ENCODE measurements at regions not wholly inside any gene's neighbourhood (a gene's known extent, or its start where the extent isn't known, plus 50 kb on each side); places are given as distances from the start of the nearest gene placed in this dataset.

GRCh38 chr20:36094497-36094896, 60.0 kb upstream of the EPB41L1 start:
- Histone ChIP-seq H3K9me3 (ENCODE audit: control insufficient read depth in 4 of 4, low read length in 3 of 4) (no peaks in the 10 kb centered on the region), H3K4me3 (ENCODE audit: low read depth in 1 of 3, low read length in 3 of 3) (peak overlapping the region in 1 of 3 donors; percentile 12), H3K27me3 (ENCODE audit: control insufficient read depth in 4 of 4, insufficient read depth in 4 of 4, low read length in 3 of 4) (no peaks in the 10 kb centered on the region), H3K36me3 (ENCODE audit: control insufficient read depth in 4 of 4, insufficient read depth in 3 of 4, low read depth in 1 of 4, low read length in 3 of 4) (no peaks in the 10 kb centered on the region), H3K9ac (ENCODE audit: low read depth in 1 of 2, low read length in 2 of 2) (no peak overlapping the region), H3K4me1 (ENCODE audit: control insufficient read depth in 4 of 4, insufficient read depth in 4 of 4, low read length in 3 of 4) (peaks cover 9 to 15% (median 11%) of the 10 kb centered on the region in 4 donors), H3K27ac (ENCODE audit: low read depth in 1 of 2, low read length in 2 of 2) (peak overlapping the region; percentile 23 to 25)
- no peak for TF ChIP-seq RAD21 (IDR thresholded peaks at IDR 0.05)
- TF ChIP-seq NR2F2 (IDR thresholded peaks at IDR 0.05) = peak; percentile 43
- TF ChIP-seq SP1 (IDR thresholded peaks at IDR 0.05) = peak; percentile 13
- no peak for DNase-seq (ENCODE audit: low spot score)
- WGBS = 64% methylated on average over 6 of the region's 6 CpGs

- no peaks in the 10 kb centered on the region for H3K36me3 ChIP-seq (ENCODE audit: control insufficient read depth in 4 of 4, insufficient read depth in 3 of 4, low read depth in 1 of 4, low read length in 3 of 4)
- no peak overlapping the region for H3K4me3 ChIP-seq (ENCODE audit: low read depth in 1 of 3, low read length in 3 of 3)
- H3K27me3 ChIP-seq (ENCODE audit: control insufficient read depth in 4 of 4, insufficient read depth in 4 of 4, low read length in 3 of 4) = no peaks in the 10 kb centered on the region
- no peak overlapping the region for H3K9ac ChIP-seq (ENCODE audit: low read depth in 1 of 2, low read length in 2 of 2)
- TF ChIP-seq JUND (IDR thresholded peaks at IDR 0.05) (no peak), ZBTB33 (IDR thresholded peaks at IDR 0.05) (no peak), RXRA (IDR thresholded peaks at IDR 0.05) (no peak), YY1 (IDR thresholded peaks at IDR 0.05) (no peak), REST (IDR thresholded peaks at IDR 0.05) (no peak), SP1 (IDR thresholded peaks at IDR 0.05) (no peak), GABPA (IDR thresholded peaks at IDR 0.05 in 1 of 2, conservative IDR thresholded peaks at IDR 0.05 in 1 of 2) (no peak)
- no peak for DNase-seq (ENCODE audit: low spot score)
- H3K27ac ChIP-seq (ENCODE audit: low read depth in 1 of 2, low read length in 2 of 2) = no peak overlapping the region
- H3K4me1 ChIP-seq (ENCODE audit: control insufficient read depth in 4 of 4, insufficient read depth in 4 of 4, low read length in 3 of 4) = peaks cover 9 to 15% (median 11%) of the 10 kb centered on the region in 4 donors
- H3K9me3 ChIP-seq (ENCODE audit: control insufficient read depth in 4 of 4, low read length in 3 of 4) = no peaks in the 10 kb centered on the region
These were observed 58.1 kb upstream of the EPB41L1 start for GRCh38 chr20:36096435-36096834.

- no peaks in the 10 kb centered on the region for H3K9me3 ChIP-seq (ENCODE audit: control insufficient read depth in 4 of 4, low read length in 3 of 4)
- no peak overlapping the region for H3K4me3 ChIP-seq (ENCODE audit: low read depth in 1 of 3, low read length in 3 of 3)
- H3K27me3 ChIP-seq (ENCODE audit: control insufficient read depth in 4 of 4, insufficient read depth in 4 of 4, low read length in 3 of 4) = no peaks in the 10 kb centered on the region
- no peak for DNase-seq (ENCODE audit: low spot score)
- no peak overlapping the region for H3K9ac ChIP-seq (ENCODE audit: low read depth in 1 of 2, low read length in 2 of 2)
- peaks cover 8 to 10% (median 9%) of the 10 kb centered on the region in 4 donors for H3K4me1 ChIP-seq (ENCODE audit: control insufficient read depth in 4 of 4, insufficient read depth in 4 of 4, low read length in 3 of 4)
- no peak overlapping the region for H3K27ac ChIP-seq (ENCODE audit: low read depth in 1 of 2, low read length in 2 of 2)
- WGBS = 83% methylated on average over 4 of the region's 4 CpGs
- no peaks in the 10 kb centered on the region for H3K36me3 ChIP-seq (ENCODE audit: control insufficient read depth in 4 of 4, insufficient read depth in 3 of 4, low read depth in 1 of 4, low read length in 3 of 4)
- TF ChIP-seq TAF1 (conservative IDR thresholded peaks at IDR 0.05) = no peak
- TF ChIP-seq RXRA (IDR thresholded peaks at IDR 0.05) = no peak
- no peak for TF ChIP-seq REST (IDR thresholded peaks at IDR 0.05)
- no peak for TF ChIP-seq YY1 (IDR thresholded peaks at IDR 0.05)
- TF ChIP-seq MAX (IDR thresholded peaks at IDR 0.05) = no peak
- TF ChIP-seq SP1 (IDR thresholded peaks at IDR 0.05) = no peak
- TF ChIP-seq ZBTB33 (IDR thresholded peaks at IDR 0.05) = no peak
These were observed 57.0 kb upstream of the EPB41L1 start for GRCh38 chr20:36097337-36098151.
